Cardiac muscle cell (in vitro differentiated cells and primary cell): ENCODE measurements at regions not wholly inside any gene's neighbourhood (a gene's known extent, or its start where the extent isn't known, plus 50 kb on each side); places are given as distances from the start of the nearest gene placed in this dataset.
A peak's percentile ranks its signal among the peaks of the same experiment; 100 is the strongest.

Experiments used
- DNase-seq, 2 donors: peaks; one replicate each; pipeline versions ENCODE4 v3.0.0 to v3.0.0-alpha.2; 2010 to 2017; ENCODE audit warnings: low read depth in 1 of 2, low spot score in 1 of 2
- H3K27ac ChIP-seq: fragments of 200-600 bp; sonication (generic); 2 replicates; pipeline ENCODE4 v1.5.1; 2016
- H3K27me3 ChIP-seq: fragments of 200-600 bp; sonication (generic); 2 replicates; pipeline ENCODE4 v1.6.0; 2016; ENCODE audit warnings: control low read depth
- H3K36me3 ChIP-seq: fragments of 200-600 bp; sonication (generic); 2 replicates; pipeline ENCODE4 v1.5.1; 2016; ENCODE audit warnings: control low read depth
- H3K4me1 ChIP-seq: fragments of 200-600 bp; sonication (generic); 2 replicates; pipeline ENCODE4 v1.8.1; 2017; ENCODE audit warnings: low read depth, mild to moderate bottlenecking, mixed run types
- H3K4me3 ChIP-seq: fragments of 200-600 bp; sonication (generic); 2 replicates; pipeline ENCODE4 v1.5.1; 2016; ENCODE audit warnings: mild to moderate bottlenecking
- H3K9me3 ChIP-seq: fragments of 200-600 bp; sonication (generic); 2 replicates; pipeline ENCODE4 v1.5.1; 2017; ENCODE audit warnings: low read depth, mild to moderate bottlenecking, control low read depth
- TF ChIP-seq, protein P1 (sequence below): IDR thresholded peaks from 2 replicates; pipeline ENCODE4 v1.5.1; 2012; ENCODE audit warnings: low read depth, mild to moderate bottlenecking, low read length

DNA sequence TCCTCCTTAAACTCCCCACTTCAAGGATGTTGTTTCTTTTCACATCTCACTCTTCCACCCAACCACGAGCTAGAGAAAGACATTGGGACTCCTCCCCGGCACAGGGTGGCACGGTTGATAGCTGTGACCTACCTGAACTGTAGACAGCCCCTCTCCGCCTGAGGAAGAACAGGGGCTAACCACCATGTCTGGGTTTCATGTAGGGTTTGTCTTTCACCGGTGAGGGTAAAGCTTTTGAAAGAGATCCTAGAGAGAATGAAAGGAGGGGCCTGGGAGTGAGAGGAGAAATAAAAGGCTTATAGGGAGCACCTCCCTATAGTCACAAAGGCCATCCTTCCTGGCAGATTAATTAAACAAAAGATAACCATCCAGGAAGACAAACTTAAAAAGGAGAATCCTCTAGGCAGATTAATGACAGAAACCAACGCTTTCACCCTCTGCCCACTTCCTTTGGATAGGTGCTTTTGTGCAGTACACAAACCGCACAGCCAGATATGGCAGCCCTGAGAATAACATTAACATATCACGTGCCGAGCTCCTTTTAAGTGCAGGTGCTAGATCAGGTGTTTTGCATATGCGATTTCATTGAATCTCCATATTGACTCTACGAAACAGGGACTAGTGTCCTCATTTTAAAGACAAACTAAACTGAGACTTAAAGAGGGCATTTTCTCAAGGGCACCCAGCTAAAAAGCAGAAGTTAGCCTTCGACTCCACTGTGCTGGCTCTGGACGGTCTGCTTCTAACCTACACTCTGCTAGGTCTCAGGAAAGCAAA is 178.1 kb upstream of the RUNX1 start:
- no peak for DNase-seq
- TF ChIP-seq, protein P1, sequence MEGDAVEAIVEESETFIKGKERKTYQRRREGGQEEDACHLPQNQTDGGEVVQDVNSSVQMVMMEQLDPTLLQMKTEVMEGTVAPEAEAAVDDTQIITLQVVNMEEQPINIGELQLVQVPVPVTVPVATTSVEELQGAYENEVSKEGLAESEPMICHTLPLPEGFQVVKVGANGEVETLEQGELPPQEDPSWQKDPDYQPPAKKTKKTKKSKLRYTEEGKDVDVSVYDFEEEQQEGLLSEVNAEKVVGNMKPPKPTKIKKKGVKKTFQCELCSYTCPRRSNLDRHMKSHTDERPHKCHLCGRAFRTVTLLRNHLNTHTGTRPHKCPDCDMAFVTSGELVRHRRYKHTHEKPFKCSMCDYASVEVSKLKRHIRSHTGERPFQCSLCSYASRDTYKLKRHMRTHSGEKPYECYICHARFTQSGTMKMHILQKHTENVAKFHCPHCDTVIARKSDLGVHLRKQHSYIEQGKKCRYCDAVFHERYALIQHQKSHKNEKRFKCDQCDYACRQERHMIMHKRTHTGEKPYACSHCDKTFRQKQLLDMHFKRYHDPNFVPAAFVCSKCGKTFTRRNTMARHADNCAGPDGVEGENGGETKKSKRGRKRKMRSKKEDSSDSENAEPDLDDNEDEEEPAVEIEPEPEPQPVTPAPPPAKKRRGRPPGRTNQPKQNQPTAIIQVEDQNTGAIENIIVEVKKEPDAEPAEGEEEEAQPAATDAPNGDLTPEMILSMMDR: no peak
- Histone ChIP-seq H3K4me3 (no peak overlapping the region), H3K9me3 (no peaks in the 10 kb centered on the region), H3K27ac (no peak overlapping the region), H3K4me1 (no peaks in the 10 kb centered on the region), H3K36me3 (no peaks in the 10 kb centered on the region), H3K27me3 (peaks cover 6% of the 10 kb centered on the region)

DNA sequence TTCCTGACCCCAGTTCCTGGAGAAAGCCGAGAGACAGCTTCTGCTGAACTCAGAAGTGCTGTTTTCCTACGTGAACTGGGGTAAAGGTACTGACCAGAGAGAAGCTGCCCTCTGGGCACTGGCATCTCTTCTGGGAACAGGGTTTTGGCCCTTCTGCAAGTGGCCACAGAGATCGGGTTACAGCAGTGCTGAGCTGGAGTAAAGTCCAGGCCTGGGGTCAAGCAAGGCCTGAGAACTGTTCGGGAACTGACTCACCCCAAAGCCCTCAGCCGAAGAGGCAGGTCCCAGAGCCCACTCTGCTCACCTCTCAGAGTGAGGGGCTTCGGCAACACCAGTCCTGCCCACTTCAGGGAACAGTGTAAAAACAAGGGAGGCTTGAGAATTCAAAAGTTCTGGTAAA is 177.2 kb upstream of the RUNX1 start:
- H3K9me3 ChIP-seq: no peaks in the 10 kb centered on the region
- H3K36me3 ChIP-seq: no peaks in the 10 kb centered on the region
- H3K4me3 ChIP-seq: no peak overlapping the region
- no peak overlapping the region for H3K27ac ChIP-seq
- TF ChIP-seq, protein P1: no peak
- DNase-seq: peak in 1 of 2 donors; percentile 39
- no peaks in the 10 kb centered on the region for H3K4me1 ChIP-seq
- H3K27me3 ChIP-seq: peaks cover 6% of the 10 kb centered on the region

DNA sequence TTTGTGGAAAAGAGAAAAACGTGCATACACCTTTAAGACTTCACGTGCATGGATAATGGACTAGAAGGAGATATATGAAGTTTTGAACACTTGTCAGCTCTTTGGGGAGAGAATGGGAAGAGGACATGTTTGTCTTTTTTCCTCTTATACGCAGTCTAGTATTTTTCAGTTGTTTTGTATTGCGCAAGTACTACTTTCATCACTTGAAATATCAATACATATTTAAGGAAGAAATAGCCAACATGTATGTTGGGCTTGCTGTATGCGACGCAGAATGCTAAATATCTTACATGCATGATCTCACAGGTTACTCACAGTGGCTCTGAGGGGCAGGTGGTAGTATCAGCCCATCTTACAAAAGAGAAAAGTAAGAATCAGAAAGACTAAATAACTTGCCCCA is 176.5 kb upstream of the RUNX1 start:
- H3K27me3 ChIP-seq: peaks cover 6% of the 10 kb centered on the region
- H3K27ac ChIP-seq: no peak overlapping the region
- TF ChIP-seq, protein P1: no peak
- no peaks in the 10 kb centered on the region for H3K4me1 ChIP-seq
- DNase-seq: no peak
- no peak overlapping the region for H3K4me3 ChIP-seq
- H3K36me3 ChIP-seq: no peaks in the 10 kb centered on the region
- H3K9me3 ChIP-seq: no peaks in the 10 kb centered on the region

DNA sequence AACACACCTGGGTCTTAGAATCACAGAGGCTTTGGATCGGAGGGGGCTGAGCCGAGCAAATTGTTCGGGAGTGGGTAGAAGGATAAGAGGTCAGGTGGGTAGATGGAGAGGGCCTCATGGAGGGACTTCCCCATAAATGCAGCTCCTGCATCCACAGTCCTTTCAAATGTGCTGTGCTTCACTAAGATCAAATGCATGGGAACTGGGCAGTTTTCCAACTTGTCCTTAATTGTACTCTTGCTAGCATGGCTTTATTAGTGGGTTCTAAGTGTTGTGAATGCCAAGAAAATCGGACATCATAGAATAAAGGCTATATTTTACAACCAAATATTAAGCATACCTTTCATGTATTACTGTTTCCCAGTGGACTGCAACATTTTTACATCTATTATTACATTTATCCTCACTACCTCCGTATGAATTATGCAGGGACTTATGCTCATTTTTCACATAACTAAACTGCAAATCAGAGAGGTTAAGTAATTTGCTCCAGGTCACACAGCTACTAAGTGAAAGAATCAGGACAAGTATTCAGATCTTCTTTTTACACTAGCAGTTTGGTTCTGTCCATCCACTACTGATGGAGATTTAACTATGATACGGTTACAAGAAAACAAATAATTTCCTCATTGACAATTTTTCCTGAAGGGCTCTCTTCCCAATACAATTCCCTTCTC is 174.5 kb upstream of the RUNX1 start:
- TF ChIP-seq, protein P1: no peak
- Histone ChIP-seq H3K27me3 (peaks cover 18% of the 10 kb centered on the region), H3K4me1 (no peaks in the 10 kb centered on the region), H3K9me3 (no peaks in the 10 kb centered on the region), H3K4me3 (no peak overlapping the region), H3K36me3 (no peaks in the 10 kb centered on the region), H3K27ac (no peak overlapping the region)
- DNase-seq: no peak

DNA sequence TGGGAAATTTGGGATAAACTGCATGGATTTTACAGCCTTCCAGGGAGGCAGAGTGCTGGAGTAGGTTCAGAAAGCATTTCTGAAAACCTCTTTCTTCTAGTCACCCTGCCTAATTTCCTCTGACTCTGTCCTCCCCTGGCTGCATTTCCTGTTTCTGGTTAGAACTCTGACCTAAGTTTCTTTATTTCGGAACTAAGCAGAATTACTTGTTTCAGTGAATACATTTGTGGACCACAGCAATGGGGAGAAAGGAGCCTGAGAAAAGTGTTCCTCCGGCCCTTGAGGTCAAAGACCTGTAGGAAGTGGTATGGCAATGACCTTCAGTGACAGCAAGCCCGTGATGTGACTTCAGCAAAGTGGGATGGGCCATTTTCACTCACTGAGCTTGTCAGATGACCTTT is 173.4 kb upstream of the RUNX1 start:
- Histone ChIP-seq H3K4me1 (no peaks in the 10 kb centered on the region), H3K27ac (no peak overlapping the region), H3K9me3 (no peaks in the 10 kb centered on the region), H3K4me3 (no peak overlapping the region), H3K27me3 (peaks cover 29% of the 10 kb centered on the region), H3K36me3 (no peaks in the 10 kb centered on the region)
- DNase-seq: peak in 1 of 2 donors; percentile 39
- TF ChIP-seq, protein P1: no peak
